Activated CD4-positive, alpha-beta T cell treated with anti-CD3 and anti-CD28 coated beads, Interleukin-2, amount 10 ng/mL, durations not matched to agents 7 days and 5 days (primary cell): ENCODE measurements at regions not wholly inside any gene's neighbourhood (a gene's known extent, or its start where the extent isn't known, plus 50 kb on each side); places are given as distances from the start of the nearest gene placed in this dataset.

ENCODE experiments used
- CTCF ChIA-PET: fragments of 350-600 bp; sonication (Branson Sonifier 250); formaldehyde crosslinking; loops from one replicate; lab custom pipeline; 2021; ENCODE audit warnings: antibody characterized with exemption; lab: Charles Lee
- POLR2A ChIA-PET: fragments of 350-600 bp; sonication (Branson Sonifier 250); formaldehyde crosslinking; loops from one replicate; lab custom pipeline; 2021; ENCODE audit warnings: antibody characterized with exemption; lab: Charles Lee
- DNase-seq: peaks from one replicate; pipeline ENCODE4 v3.0.0-alpha.2; 2020
- H3K27ac Mint-ChIP-seq: one replicate; pipeline ENCODE4 v1.8.0; 2021; ENCODE audit warnings: mild to moderate bottlenecking, moderate library complexity, mixed read lengths
- H3K27me3 Mint-ChIP-seq: one replicate; pipeline ENCODE4 v1.8.0; 2021; ENCODE audit warnings: mixed read lengths
- H3K36me3 Mint-ChIP-seq: one replicate; pipeline ENCODE4 v1.8.0; 2021; ENCODE audit warnings: low read depth, mixed read lengths
- H3K4me1 Mint-ChIP-seq: one replicate; pipeline ENCODE4 v1.8.0; 2021; ENCODE audit warnings: mixed read lengths
- H3K4me3 Mint-ChIP-seq: one replicate; pipeline ENCODE4 v1.8.0; 2021; ENCODE audit warnings: mild to moderate bottlenecking, moderate library complexity, mixed read lengths
- H3K9me3 Mint-ChIP-seq: one replicate; pipeline ENCODE4 v1.8.0; 2021; ENCODE audit warnings: mixed read lengths

DNA sequence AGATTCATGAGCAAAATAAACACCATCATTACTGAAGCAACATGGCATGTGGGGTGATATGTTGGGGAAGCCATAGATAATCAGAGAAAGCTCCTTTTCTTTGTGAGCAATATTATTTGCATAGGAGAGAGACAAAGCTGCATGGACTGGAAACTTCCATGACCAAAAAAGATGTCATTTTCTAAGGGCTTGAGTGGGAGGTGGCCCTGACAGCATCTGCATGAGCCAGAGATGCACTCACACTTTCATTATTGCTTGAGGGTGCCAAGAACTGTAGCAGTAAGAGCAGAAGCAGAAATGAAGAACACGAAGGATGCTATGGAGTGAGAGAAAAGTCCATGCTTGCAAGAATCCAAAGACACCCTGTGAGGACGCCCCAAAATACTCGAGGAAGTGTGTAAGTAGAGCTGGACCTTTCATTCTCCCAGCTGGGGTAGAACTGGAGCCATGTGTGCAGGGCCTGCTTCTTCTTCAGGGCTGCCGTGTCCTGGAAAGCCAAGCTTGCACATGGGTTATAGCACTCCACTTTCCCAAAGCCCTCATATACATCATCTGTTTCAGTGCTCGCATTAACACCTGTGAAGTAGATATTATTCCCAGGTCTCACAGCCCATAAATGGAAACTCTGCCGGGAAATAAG, 851.2 kb downstream of the DHX35 start:
- Mint-ChIP-seq H3K4me1 (no peaks in the 10 kb centered on the region), H3K36me3 (no peaks in the 10 kb centered on the region), H3K4me3 (no peak overlapping the region), H3K27me3 (no peaks in the 10 kb centered on the region), H3K9me3 (no peaks in the 10 kb centered on the region), H3K27ac (no peak overlapping the region)
- POLR2A ChIA-PET = no interaction called here
- no peak for DNase-seq
- CTCF ChIA-PET = interaction anchor here (1.3 kb wide), 1 partner anchor 19 kb away, joined by 3 read pairs; no protein-coding TSS in a partner anchor

GRCh38 chr20:39812116-39812515, 850.0 kb downstream of the DHX35 start:
- Mint-ChIP-seq H3K27ac (no peak overlapping the region), H3K4me3 (no peak overlapping the region), H3K27me3 (no peaks in the 10 kb centered on the region), H3K9me3 (no peaks in the 10 kb centered on the region), H3K4me1 (no peaks in the 10 kb centered on the region), H3K36me3 (no peaks in the 10 kb centered on the region)
- DNase-seq = no peak
- CTCF ChIA-PET = interaction anchor here (1.3 kb wide), 1 partner anchor 20 kb away, joined by 3 read pairs; no protein-coding TSS in a partner anchor
- POLR2A ChIA-PET = no interaction called here

DNA sequence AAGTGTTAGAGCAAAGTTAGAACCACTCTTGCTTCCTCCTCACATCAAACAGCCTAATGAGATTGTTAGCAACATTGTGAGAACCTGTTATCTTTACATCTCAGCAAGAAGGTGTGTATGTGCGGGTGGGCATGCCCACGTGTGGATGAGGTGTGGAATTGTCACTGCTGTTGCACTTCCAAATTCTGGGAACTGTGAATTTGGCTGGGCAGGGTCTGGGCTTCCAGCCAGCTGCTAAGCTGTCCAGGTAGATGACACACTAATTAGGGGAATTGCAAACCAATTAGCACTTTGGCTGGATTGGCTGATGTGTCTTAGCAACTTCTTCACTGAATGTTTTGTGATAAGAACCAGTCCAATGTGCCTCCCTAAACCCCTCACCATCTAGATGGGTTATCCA, 848.2 kb downstream of the DHX35 start:
- Mint-ChIP-seq H3K27ac (no peak overlapping the region), H3K36me3 (no peaks in the 10 kb centered on the region), H3K4me1 (no peaks in the 10 kb centered on the region), H3K27me3 (no peaks in the 10 kb centered on the region), H3K4me3 (no peak overlapping the region), H3K9me3 (no peaks in the 10 kb centered on the region)
- CTCF ChIA-PET = no interaction called here
- DNase-seq = no peak
- POLR2A ChIA-PET = no interaction called here

DNA sequence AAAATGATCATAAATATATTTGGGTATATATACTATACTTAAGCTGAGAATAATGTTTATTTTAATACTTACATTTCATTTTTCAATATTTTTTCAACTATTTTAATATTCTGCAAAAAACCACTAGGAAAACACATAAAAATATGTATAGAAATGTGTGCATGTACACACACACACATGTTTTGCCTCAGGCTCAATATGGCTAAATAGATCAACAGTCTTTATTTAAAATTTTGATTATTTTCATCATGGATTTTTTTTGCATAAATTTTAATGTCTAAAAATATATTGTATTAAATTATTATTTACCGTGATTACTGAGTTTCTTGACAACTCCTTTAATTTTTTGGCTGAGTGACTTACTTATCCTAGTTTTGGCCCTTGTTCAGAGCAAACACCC, 846.5 kb downstream of the DHX35 start:
- Mint-ChIP-seq H3K27ac (no peak overlapping the region), H3K9me3 (no peaks in the 10 kb centered on the region), H3K27me3 (no peaks in the 10 kb centered on the region), H3K36me3 (no peaks in the 10 kb centered on the region), H3K4me1 (no peaks in the 10 kb centered on the region), H3K4me3 (no peak overlapping the region)
- POLR2A ChIA-PET = no interaction called here
- CTCF ChIA-PET = no interaction called here
- no peak for DNase-seq

DNA sequence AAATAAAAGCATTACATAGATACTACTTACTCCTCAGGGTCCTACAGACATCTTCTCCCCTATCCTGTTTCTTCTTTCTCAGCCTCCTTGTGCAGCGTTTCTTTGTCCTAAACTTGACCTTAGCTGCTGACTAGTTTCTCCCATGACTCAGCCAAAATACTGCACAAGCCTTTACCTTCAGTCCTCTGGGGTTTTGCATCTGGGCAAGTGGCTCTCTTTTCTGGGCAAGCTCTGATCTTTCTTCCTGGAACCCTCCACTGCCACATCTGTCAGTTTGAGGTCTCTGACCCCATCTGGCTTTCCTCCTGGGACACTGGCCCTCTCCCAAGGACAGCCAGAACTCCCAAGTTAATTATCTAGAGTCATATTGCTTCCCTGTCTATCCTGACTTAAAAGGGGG, 838.4 kb downstream of the DHX35 start:
- H3K27ac Mint-ChIP-seq = no peak overlapping the region
- ChIA-PET CTCF (no interaction called here), POLR2A (no interaction called here)
- no peaks in the 10 kb centered on the region for H3K4me1 Mint-ChIP-seq
- H3K4me3 Mint-ChIP-seq = no peak overlapping the region
- no peaks in the 10 kb centered on the region for H3K36me3 Mint-ChIP-seq
- H3K27me3 Mint-ChIP-seq = no peaks in the 10 kb centered on the region
- H3K9me3 Mint-ChIP-seq = no peaks in the 10 kb centered on the region
- DNase-seq = no peak

DNA sequence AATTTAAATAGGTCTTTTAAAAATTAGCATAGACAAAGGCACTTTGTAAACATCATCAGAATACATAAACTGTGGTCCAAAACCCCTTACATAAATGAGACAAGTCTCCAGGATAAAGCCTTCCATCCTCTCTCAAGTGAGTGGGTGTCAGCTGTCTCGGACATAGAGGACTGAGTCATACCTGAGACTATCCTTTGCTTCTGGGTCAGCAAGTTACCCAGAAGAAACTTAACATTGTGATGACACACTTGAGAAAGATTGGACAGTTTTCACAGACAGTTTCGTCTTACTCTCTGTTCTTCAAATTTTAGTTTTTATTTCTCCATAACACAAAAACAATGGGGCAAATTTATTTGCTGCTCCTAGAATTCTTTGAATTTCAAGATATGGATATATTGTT, 838.0 kb downstream of the DHX35 start:
- DNase-seq = no peak
- Mint-ChIP-seq H3K9me3 (no peaks in the 10 kb centered on the region), H3K4me3 (no peak overlapping the region), H3K36me3 (no peaks in the 10 kb centered on the region), H3K27me3 (no peaks in the 10 kb centered on the region), H3K27ac (no peak overlapping the region), H3K4me1 (no peaks in the 10 kb centered on the region)
- CTCF ChIA-PET = no interaction called here
- POLR2A ChIA-PET = no interaction called here

DNA sequence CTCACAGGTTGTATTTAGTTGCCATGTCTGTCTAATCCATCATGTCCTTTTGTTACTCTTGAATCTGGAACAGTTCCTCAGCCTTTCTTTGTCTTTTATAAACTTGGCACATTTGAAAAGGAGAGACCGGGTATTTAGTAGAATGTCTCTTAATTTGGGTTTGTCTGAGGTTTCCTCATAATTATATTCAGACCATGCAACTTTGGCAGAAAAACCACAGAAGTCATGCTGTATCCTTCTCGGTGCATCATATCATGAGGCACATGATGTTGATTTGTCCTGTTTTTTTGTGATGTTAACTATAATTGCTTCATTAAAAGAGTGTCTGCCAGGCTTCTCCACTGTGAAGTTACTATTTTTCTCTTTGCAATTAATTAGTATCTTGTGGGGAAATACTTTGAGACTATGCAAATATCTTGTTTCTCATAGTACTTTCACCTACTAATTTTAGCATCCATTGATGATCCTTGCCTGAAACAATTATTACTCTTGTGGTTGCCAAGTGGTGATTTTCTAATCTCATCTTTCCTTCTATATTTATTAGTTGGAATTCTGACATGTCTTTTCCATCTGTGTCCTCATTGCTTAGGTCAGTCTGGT, 837.3 kb downstream of the DHX35 start:
- Mint-ChIP-seq H3K4me3 (no peak overlapping the region), H3K27me3 (no peaks in the 10 kb centered on the region), H3K36me3 (no peaks in the 10 kb centered on the region), H3K27ac (no peak overlapping the region), H3K9me3 (no peaks in the 10 kb centered on the region), H3K4me1 (no peaks in the 10 kb centered on the region)
- ChIA-PET POLR2A (no interaction called here), CTCF (no interaction called here)
- DNase-seq = no peak

DNA sequence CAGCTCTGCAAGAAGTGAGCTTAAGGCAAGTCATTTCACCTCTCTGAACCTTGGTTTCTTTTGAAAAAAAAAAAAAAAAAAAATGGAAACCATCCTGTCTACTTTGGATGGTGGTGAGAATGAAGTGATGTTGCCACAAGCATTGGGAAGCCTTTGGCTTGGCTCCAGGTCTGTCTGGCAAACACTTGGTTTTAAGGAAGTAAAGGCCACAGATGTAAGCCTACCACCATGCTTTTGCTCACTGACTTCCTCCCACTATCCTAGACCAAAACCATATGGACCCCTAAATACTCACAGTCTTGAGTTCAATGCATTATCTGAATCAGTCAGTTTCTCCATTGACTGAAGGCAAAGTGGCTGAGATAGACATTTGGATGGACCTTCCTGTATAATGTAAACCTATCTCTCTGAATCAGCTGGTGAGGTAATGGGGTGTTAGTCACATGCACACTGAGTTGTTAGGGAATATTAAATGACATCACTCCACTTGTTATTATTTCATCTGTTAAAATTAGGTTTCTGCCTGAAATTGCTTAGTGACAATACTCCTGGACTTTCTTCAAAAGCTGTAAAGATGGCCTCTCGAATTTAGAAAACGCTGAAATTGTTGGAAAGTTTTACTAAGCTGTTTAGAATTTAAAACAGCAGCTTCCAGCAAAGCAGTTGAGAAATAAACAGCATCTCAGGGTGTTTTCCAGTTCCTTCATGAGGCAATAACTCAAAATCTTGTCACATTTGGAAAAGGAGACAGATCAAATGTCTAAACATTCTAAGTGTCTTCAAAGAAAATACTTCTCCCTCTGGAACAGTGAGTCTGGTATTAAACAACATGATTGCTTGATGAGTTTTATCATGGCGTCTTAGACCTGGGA, 833.5 kb downstream of the DHX35 start:
- no peaks in the 10 kb centered on the region for H3K36me3 Mint-ChIP-seq
- H3K4me1 Mint-ChIP-seq = no peaks in the 10 kb centered on the region
- H3K4me3 Mint-ChIP-seq = no peak overlapping the region
- CTCF ChIA-PET = no interaction called here
- no peak overlapping the region for H3K27ac Mint-ChIP-seq
- POLR2A ChIA-PET = no interaction called here
- H3K27me3 Mint-ChIP-seq = no peaks in the 10 kb centered on the region
- no peak for DNase-seq
- H3K9me3 Mint-ChIP-seq = no peaks in the 10 kb centered on the region

GRCh38 chr20:39792334-39792733, 830.2 kb downstream of the DHX35 start:
- no peak overlapping the region for H3K27ac Mint-ChIP-seq
- H3K36me3 Mint-ChIP-seq = no peaks in the 10 kb centered on the region
- no peaks in the 10 kb centered on the region for H3K27me3 Mint-ChIP-seq
- CTCF ChIA-PET = no interaction called here
- POLR2A ChIA-PET = no interaction called here
- no peak overlapping the region for H3K4me3 Mint-ChIP-seq
- H3K4me1 Mint-ChIP-seq = no peaks in the 10 kb centered on the region
- no peaks in the 10 kb centered on the region for H3K9me3 Mint-ChIP-seq
- no peak for DNase-seq

GRCh38 chr20:39789411-39789810, 827.3 kb downstream of the DHX35 start:
- Mint-ChIP-seq H3K36me3 (no peaks in the 10 kb centered on the region), H3K27ac (no peak overlapping the region), H3K4me1 (no peaks in the 10 kb centered on the region), H3K27me3 (no peaks in the 10 kb centered on the region), H3K9me3 (no peaks in the 10 kb centered on the region), H3K4me3 (no peak overlapping the region)
- no peak for DNase-seq
- ChIA-PET POLR2A (no interaction called here), CTCF (no interaction called here)

DNA sequence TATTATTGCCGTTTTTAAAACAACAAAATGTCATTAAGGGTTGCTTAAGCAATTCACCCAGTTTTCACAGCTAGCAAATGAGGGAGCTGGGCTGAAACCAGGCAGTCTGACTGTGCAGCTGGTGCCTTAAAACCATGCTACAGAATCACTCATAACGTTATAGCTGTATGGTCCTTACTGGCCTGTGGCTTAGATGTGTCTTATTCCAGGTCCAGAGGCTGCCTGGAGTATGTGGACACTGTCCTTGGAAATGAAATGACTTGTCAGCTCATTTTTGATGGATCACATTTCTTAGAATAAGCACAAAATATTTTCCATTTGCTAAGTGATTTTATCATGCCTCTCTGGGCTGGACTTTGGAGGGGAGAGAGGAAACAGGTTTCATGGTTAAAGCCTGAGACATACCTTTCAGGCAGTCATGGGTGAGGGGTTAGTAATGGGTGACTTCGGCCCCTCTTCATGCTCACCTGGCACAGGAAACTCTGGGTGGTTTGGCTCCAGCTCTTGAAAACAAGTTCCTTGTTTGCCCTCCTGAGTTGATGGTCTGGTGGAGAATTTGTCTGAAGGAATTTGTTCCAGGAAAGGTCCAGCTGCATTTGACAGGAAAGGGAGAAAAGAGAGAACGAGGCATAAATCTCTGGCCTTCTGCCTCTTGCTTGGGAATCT, 823.2 kb downstream of the DHX35 start:
- Mint-ChIP-seq H3K27me3 (no peaks in the 10 kb centered on the region), H3K4me3 (no peak overlapping the region), H3K9me3 (peaks cover 3% of the 10 kb centered on the region), H3K36me3 (no peaks in the 10 kb centered on the region), H3K27ac (no peak overlapping the region), H3K4me1 (no peaks in the 10 kb centered on the region)
- ChIA-PET POLR2A (no interaction called here), CTCF (no interaction called here)
- no peak for DNase-seq

- Mint-ChIP-seq H3K9me3 (peaks cover 3% of the 10 kb centered on the region), H3K36me3 (no peaks in the 10 kb centered on the region), H3K4me3 (no peak overlapping the region), H3K4me1 (no peaks in the 10 kb centered on the region), H3K27me3 (no peaks in the 10 kb centered on the region), H3K27ac (no peak overlapping the region)
- no peak for DNase-seq
- ChIA-PET CTCF (no interaction called here), POLR2A (no interaction called here)
These were observed 822.5 kb downstream of the DHX35 start for GRCh38 chr20:39784693-39785092.
